ENCODE measurements at regions not wholly inside any gene's neighbourhood (a gene's known extent, or its start where the extent isn't known, plus 50 kb on each side); places are given as distances from the start of the nearest gene placed in this dataset.

DNA sequence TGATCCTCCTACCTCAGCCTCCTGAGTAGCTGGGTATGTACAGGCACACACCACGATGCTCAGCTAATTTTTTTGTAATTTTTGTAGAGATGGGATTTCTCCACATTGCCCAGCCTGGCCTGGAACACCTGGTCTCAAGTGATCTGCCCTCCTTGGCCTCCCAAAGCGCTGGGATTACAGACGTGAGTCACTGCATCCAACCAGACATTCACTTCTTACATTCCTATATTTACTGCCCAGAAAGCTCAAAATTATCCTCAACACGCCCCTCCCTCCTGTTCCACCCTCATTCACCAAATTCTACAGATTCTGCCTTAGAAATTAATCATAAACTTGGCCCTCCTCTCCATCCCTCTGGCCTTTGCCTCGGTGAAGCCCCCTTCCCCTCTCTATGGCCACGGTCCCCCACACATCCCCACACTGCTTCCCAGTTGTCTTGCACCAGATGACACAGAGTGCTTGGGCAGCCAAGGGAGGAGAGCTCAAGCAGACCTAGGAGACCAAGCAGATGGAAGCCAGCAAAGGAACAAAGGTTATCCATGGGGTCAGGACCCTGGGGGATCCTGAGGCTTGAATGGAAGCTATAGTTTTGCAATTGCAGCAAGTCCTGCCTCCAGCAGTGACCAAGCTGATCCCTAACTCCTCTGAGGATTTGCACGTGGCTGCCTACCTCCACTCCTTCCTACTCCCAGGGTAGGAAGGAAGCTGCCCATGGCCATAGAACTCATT is 213.2 kb upstream of the FOXN3 start:
- Mint-ChIP-seq H3K9me3 (peaks cover under 1% of the 10 kb centered on the region), H3K4me1 (peaks cover 13% of the 10 kb centered on the region), H3K27me3 (ENCODE audit: insufficient read depth) (peaks cover 41% of the 10 kb centered on the region), H3K4me3 (no peak overlapping the region), H3K27ac (no peak overlapping the region), H3K36me3 (ENCODE audit: low read depth) (no peaks in the 10 kb centered on the region)
- peaks cover 17% of the 10 kb centered on the region for H3K9me3 ChIP-seq (ENCODE audit: control insufficient read depth, low read length)
- no peaks in the 10 kb centered on the region for H3K4me1 ChIP-seq (ENCODE audit: control insufficient read depth, insufficient read depth, low read length)
- no peaks in the 10 kb centered on the region for H3K36me3 ChIP-seq (ENCODE audit: control insufficient read depth, insufficient read depth, low read length)
- H3K9ac ChIP-seq (ENCODE audit: extremely low read depth, low read length, poor library complexity, severe bottlenecking), result no peak overlapping the region
- no peak overlapping the region for H3K27ac ChIP-seq (ENCODE audit: low read depth, low read length)
- 83 to 84% methylated on average over 5 to 7 of the region's 7 CpGs for WGBS, 2 experiments (ENCODE audit: insufficient coverage in 1 of 2, insufficient read length in 1 of 2)
- H3K4me3 ChIP-seq (ENCODE audit: low read length), result no peak overlapping the region
- H3K27me3 ChIP-seq (ENCODE audit: control insufficient read depth, insufficient read depth, low read length, poor library complexity, severe bottlenecking), result peaks cover 34% of the 10 kb centered on the region
- TF ChIP-seq, protein P1, sequence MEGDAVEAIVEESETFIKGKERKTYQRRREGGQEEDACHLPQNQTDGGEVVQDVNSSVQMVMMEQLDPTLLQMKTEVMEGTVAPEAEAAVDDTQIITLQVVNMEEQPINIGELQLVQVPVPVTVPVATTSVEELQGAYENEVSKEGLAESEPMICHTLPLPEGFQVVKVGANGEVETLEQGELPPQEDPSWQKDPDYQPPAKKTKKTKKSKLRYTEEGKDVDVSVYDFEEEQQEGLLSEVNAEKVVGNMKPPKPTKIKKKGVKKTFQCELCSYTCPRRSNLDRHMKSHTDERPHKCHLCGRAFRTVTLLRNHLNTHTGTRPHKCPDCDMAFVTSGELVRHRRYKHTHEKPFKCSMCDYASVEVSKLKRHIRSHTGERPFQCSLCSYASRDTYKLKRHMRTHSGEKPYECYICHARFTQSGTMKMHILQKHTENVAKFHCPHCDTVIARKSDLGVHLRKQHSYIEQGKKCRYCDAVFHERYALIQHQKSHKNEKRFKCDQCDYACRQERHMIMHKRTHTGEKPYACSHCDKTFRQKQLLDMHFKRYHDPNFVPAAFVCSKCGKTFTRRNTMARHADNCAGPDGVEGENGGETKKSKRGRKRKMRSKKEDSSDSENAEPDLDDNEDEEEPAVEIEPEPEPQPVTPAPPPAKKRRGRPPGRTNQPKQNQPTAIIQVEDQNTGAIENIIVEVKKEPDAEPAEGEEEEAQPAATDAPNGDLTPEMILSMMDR (conservative IDR thresholded peaks at IDR 0.05), result no peak
- DNase-seq, result no peak

DNA sequence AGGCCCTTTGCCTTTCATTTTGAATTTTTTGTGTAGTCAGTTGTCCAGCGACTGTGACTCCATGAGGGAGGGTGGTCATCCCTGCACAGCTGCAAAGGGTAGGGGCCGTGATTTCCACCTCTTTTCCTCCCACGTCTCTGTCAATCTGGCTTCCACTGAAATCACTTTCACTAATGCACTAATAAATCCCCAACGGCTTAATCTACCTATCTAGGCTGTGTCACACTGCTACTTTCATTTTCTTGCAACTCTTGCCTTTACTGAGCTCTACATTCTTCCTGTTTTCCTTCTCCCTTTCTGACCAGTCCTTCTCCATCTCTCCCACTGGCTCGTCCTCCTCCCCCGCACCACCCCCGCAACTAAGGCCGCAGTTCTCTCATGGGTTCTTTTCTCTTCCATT is 212.3 kb upstream of the FOXN3 start:
- H3K4me3 Mint-ChIP-seq, result no peak overlapping the region
- H3K27ac ChIP-seq (ENCODE audit: low read depth, low read length), result no peak overlapping the region
- H3K9me3 Mint-ChIP-seq, result peaks cover 2% of the 10 kb centered on the region
- 86 to 92% methylated on average over 7 to 8 of the region's 8 CpGs for WGBS, 2 experiments (ENCODE audit: insufficient coverage in 1 of 2, insufficient read length in 1 of 2)
- TF ChIP-seq, protein P1 (conservative IDR thresholded peaks at IDR 0.05), result no peak
- no peak overlapping the region for H3K27ac Mint-ChIP-seq
- no peaks in the 10 kb centered on the region for H3K36me3 ChIP-seq (ENCODE audit: control insufficient read depth, insufficient read depth, low read length)
- H3K27me3 Mint-ChIP-seq (ENCODE audit: insufficient read depth), result peaks cover 50% of the 10 kb centered on the region
- peaks cover 17% of the 10 kb centered on the region for H3K9me3 ChIP-seq (ENCODE audit: control insufficient read depth, low read length)
- H3K4me3 ChIP-seq (ENCODE audit: low read length), result no peak overlapping the region
- peaks cover 14% of the 10 kb centered on the region for H3K4me1 Mint-ChIP-seq
- no peaks in the 10 kb centered on the region for H3K4me1 ChIP-seq (ENCODE audit: control insufficient read depth, insufficient read depth, low read length)
- H3K9ac ChIP-seq (ENCODE audit: extremely low read depth, low read length, poor library complexity, severe bottlenecking), result no peak overlapping the region
- H3K36me3 Mint-ChIP-seq (ENCODE audit: low read depth), result no peaks in the 10 kb centered on the region
- H3K27me3 ChIP-seq (ENCODE audit: control insufficient read depth, insufficient read depth, low read length, poor library complexity, severe bottlenecking), result peaks cover 43% of the 10 kb centered on the region
- DNase-seq, result no peak

DNA sequence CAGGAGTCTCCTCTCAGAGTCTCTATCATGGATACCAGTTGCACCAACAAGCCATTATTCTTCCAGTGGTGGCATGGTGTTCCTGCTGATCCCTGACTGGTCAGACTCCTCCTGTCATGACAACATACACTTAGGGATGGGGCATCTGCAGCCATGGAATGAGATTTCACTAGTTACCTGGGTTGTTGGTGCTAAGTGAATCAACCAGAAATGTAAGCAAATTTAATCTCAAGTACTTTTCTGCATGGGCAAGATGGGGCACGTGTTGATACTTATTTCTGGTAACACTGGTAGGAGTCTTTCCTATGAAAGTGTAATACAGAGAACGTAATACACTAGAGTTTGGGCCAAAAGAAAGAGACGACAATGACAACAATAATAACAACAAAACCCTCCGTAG is 211.5 kb upstream of the FOXN3 start:
- H3K9me3 Mint-ChIP-seq, result peaks cover 2% of the 10 kb centered on the region
- H3K27me3 Mint-ChIP-seq (ENCODE audit: insufficient read depth), result peaks cover 56% of the 10 kb centered on the region
- no peak overlapping the region for H3K9ac ChIP-seq (ENCODE audit: extremely low read depth, low read length, poor library complexity, severe bottlenecking)
- H3K4me3 ChIP-seq (ENCODE audit: low read length), result no peak overlapping the region
- no peak overlapping the region for H3K4me3 Mint-ChIP-seq
- no peak for DNase-seq
- TF ChIP-seq, protein P1 (conservative IDR thresholded peaks at IDR 0.05), result no peak
- H3K4me1 ChIP-seq (ENCODE audit: control insufficient read depth, insufficient read depth, low read length), result no peaks in the 10 kb centered on the region
- no peaks in the 10 kb centered on the region for H3K36me3 Mint-ChIP-seq (ENCODE audit: low read depth)
- no peak overlapping the region for H3K27ac Mint-ChIP-seq
- H3K27me3 ChIP-seq (ENCODE audit: control insufficient read depth, insufficient read depth, low read length, poor library complexity, severe bottlenecking), result peaks cover 50% of the 10 kb centered on the region
- H3K27ac ChIP-seq (ENCODE audit: low read depth, low read length), result no peak overlapping the region
- no peaks in the 10 kb centered on the region for H3K36me3 ChIP-seq (ENCODE audit: control insufficient read depth, insufficient read depth, low read length)
- WGBS, 2 experiments (ENCODE audit: insufficient coverage in 1 of 2, insufficient read length in 1 of 2), result 93 to 95% methylated on average over 3 to 4 of the region's 4 CpGs
- peaks cover 17% of the 10 kb centered on the region for H3K9me3 ChIP-seq (ENCODE audit: control insufficient read depth, low read length)
- peaks cover 14% of the 10 kb centered on the region for H3K4me1 Mint-ChIP-seq
